ENCODE measurements at regions not wholly inside any gene's neighbourhood (a gene's known extent, or its start where the extent isn't known, plus 50 kb on each side); places are given as distances from the start of the nearest gene placed in this dataset.

GRCh38 chr1:187566354-187566753 lies 737.6 kb downstream of the PLA2G4A start:
- TF ChIP-seq CTCF (IDR thresholded peaks at IDR 0.05 in 8 of 11, conservative IDR thresholded peaks at IDR 0.05 in 3 of 11) (no peak), POLR2A (IDR thresholded peaks at IDR 0.05) (no peak), POLR2AphosphoS5 (IDR thresholded peaks at IDR 0.05) (no peak)
